GM12872 (cell line): ENCODE measurements at regions not wholly inside any gene's neighbourhood (a gene's known extent, or its start where the extent isn't known, plus 50 kb on each side); places are given as distances from the start of the nearest gene placed in this dataset.

Source experiments
- TF ChIP-seq, protein P1 (sequence below): IDR thresholded peaks from 3 replicates; pipeline ENCODE4 v1.5.1; 2011; ENCODE audit warnings: low read depth, mild to moderate bottlenecking, low read length, moderate library complexity; ENCODE audit not compliant: insufficient read depth

DNA sequence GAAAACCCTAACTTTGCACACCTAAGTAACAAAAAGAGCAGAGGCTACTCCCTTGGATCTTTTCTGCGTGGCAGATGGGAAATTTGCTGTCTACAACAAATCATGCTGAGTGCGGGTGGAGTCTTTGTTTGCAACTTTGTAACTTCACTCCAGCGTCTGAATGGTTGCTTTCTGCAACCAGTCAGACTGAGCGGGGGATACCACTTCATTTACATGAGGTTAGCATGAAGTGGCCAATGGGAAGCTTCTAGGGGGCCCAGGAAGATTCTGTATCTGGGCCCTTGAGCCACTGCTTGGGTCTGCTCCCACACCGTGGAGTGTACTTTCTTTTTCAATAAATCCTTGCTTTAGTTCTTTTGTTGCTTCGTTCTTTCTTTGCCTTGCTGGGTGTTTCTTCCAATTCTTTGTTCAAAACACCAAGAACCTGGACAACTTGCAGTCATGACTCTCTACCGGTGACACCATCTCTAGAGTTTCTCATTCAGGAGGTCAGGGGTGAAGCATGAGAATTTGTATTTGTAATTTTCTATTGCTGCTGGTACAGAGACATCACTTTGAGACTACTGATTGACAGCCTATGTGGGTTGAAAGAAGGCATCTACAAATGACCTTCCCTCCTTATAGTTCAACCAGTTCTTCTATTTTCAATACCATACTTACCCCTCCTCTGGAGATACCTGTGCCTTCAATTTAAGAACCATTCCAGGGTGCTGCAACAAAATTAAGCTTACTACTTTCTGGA lies 55.8 kb upstream of the RC3H1 start:
- TF ChIP-seq, protein P1, sequence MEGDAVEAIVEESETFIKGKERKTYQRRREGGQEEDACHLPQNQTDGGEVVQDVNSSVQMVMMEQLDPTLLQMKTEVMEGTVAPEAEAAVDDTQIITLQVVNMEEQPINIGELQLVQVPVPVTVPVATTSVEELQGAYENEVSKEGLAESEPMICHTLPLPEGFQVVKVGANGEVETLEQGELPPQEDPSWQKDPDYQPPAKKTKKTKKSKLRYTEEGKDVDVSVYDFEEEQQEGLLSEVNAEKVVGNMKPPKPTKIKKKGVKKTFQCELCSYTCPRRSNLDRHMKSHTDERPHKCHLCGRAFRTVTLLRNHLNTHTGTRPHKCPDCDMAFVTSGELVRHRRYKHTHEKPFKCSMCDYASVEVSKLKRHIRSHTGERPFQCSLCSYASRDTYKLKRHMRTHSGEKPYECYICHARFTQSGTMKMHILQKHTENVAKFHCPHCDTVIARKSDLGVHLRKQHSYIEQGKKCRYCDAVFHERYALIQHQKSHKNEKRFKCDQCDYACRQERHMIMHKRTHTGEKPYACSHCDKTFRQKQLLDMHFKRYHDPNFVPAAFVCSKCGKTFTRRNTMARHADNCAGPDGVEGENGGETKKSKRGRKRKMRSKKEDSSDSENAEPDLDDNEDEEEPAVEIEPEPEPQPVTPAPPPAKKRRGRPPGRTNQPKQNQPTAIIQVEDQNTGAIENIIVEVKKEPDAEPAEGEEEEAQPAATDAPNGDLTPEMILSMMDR: no peak

DNA sequence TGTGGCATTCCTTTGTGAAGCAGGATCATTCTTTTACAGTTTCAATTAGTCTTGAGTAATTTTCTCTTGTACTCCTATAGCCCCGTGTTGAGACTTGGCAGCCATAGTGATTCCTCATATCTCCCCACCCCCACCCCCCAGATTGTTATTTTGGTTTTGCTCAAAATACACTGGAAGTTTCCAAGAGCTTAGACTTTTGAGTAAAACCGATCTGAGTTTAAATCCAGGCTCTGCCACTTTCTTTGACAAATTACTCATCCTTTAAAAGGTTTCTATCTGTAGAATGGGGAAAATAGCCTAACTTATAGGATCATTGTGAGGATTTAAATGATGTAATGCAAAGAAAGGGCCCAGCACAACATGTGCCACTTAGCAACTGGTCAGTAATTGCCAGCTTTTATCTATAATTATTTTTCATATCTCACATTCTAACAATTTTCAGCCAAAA lies 53.1 kb upstream of the RC3H1 start:
- TF ChIP-seq, protein P1: no peak

DNA sequence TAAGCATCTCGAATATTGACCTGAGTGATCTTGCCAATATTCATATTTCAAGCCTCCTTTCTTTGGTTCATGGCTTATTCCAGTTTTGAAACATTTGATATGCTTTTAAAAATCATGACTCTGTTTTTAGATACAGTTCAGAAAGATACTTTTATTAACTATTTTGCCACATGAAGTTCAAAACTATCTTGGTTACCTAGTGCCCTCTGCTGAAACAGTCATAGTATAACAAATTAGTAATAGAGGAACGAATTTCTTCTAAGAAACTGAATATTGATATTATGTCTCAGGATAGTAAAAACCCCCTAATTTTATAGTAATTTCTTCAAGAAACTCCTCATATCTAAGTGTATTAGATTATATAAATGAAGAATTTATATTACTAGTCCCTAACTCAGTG lies 52.6 kb upstream of the RC3H1 start:
- TF ChIP-seq, protein P1: peak; percentile 27; the same call in 1 of the 3 replicates

DNA sequence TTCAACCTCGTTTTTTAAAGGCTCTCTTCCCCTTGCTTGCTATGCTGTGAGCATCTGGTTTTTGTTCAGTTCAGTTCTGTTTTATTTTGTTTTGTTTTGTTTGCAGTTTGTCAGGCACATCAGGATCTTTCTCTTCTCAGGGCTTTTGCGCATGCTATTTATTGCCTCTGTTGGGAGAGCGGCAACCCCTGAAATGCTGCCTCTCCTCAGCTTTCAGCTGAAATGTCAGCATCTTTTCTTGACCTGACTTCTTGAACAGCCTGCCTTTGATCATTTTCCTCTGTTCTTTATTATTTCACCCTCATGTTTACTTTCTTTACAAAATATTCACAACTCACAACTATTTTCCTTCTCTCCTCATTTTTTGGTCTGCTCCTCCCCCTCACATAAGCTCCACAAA lies 50.4 kb upstream of the RC3H1 start:
- TF ChIP-seq, protein P1: no peak
